Chondrocyte (in vitro differentiated cells): ENCODE measurements at regions not wholly inside any gene's neighbourhood (a gene's known extent, or its start where the extent isn't known, plus 50 kb on each side); places are given as distances from the start of the nearest gene placed in this dataset.

Experiments used
- DNase-seq: peaks from one replicate; pipeline ENCODE4 v3.0.0; 2021; ENCODE audit warnings: mixed read lengths, low spot score
- H3K27ac Mint-ChIP-seq: one replicate; pipeline ENCODE4 v1.8.0; 2021; ENCODE audit warnings: mild to moderate bottlenecking, moderate library complexity, mixed read lengths; ENCODE audit not compliant: unreplicated experiment
- H3K27me3 Mint-ChIP-seq: 2 replicates; pipeline ENCODE4 v1.8.0; 2021; ENCODE audit warnings: low read depth, mixed read lengths
- H3K36me3 Mint-ChIP-seq: 2 replicates; pipeline ENCODE4 v1.8.0; 2021; ENCODE audit warnings: low read depth, mixed read lengths
- H3K4me1 Mint-ChIP-seq: 2 replicates; pipeline ENCODE4 v1.8.0; 2021; ENCODE audit warnings: low read depth, mild to moderate bottlenecking, mixed read lengths
- H3K4me3 Mint-ChIP-seq: one replicate; pipeline ENCODE4 v1.8.0; 2021; ENCODE audit warnings: mild to moderate bottlenecking, moderate library complexity, mixed read lengths; ENCODE audit not compliant: unreplicated experiment
- H3K9me3 Mint-ChIP-seq: 2 replicates; pipeline ENCODE4 v1.8.0; 2021; ENCODE audit warnings: low read depth, mixed read lengths
- TF ChIP-seq, protein P1 (sequence below): fragments of 200-600 bp; sonication (generic); IDR thresholded peaks from 2 replicates; pipeline ENCODE4 v1.5.0; 2021; ENCODE audit warnings: antibody characterized with exemption, mild to moderate bottlenecking, moderate library complexity

DNA sequence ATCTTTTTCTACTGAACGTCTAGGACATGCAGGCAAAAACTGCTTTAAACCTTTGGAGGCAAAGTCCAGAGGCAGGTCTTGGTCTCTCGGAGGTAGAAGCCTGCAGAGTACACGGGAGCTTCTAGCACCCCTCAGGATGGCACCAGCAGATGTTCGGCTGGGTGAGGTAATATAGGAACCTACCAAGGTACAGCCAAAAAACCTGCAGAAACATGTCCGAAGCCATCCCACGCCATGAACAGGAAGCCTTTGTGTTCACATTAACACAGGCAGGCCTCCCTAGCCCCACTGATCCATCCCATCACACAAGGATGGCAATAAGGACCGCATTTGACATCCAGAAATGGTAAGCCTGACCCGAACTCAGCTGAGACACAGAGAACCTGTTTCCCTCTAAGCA lies 157.9 kb upstream of the HES1 start:
- no peak overlapping the region for H3K4me3 Mint-ChIP-seq
- TF ChIP-seq, protein P1, sequence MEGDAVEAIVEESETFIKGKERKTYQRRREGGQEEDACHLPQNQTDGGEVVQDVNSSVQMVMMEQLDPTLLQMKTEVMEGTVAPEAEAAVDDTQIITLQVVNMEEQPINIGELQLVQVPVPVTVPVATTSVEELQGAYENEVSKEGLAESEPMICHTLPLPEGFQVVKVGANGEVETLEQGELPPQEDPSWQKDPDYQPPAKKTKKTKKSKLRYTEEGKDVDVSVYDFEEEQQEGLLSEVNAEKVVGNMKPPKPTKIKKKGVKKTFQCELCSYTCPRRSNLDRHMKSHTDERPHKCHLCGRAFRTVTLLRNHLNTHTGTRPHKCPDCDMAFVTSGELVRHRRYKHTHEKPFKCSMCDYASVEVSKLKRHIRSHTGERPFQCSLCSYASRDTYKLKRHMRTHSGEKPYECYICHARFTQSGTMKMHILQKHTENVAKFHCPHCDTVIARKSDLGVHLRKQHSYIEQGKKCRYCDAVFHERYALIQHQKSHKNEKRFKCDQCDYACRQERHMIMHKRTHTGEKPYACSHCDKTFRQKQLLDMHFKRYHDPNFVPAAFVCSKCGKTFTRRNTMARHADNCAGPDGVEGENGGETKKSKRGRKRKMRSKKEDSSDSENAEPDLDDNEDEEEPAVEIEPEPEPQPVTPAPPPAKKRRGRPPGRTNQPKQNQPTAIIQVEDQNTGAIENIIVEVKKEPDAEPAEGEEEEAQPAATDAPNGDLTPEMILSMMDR = no peak
- H3K4me1 Mint-ChIP-seq = peaks cover 66% of the 10 kb centered on the region
- peaks cover 2% of the 10 kb centered on the region for H3K36me3 Mint-ChIP-seq
- no peak for DNase-seq
- no peak overlapping the region for H3K27ac Mint-ChIP-seq
- H3K27me3 Mint-ChIP-seq = peaks cover 8% of the 10 kb centered on the region
- no peaks in the 10 kb centered on the region for H3K9me3 Mint-ChIP-seq

DNA sequence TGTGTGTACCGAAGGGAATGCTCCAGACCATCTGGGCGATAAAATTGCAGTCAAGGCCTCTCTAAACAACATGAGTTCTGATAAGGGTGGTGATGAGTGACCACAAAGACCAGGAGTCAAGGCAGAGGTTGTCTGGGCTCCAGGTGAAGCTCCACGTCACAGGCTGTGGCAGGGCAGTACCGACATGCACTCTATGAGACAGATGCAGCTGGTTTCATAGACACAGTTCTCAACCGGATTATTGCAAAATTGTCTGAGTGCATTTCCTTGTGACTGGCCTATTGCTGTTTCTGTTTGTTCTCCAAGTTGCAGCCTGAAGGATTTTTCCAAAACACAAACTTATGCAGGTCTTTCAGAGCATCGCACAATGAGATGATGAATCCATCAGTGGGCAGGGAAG lies 157.5 kb upstream of the HES1 start:
- TF ChIP-seq, protein P1 = no peak
- H3K36me3 Mint-ChIP-seq = peaks cover 2% of the 10 kb centered on the region
- H3K4me1 Mint-ChIP-seq = peaks cover 62% of the 10 kb centered on the region
- peaks cover 8% of the 10 kb centered on the region for H3K27me3 Mint-ChIP-seq
- H3K4me3 Mint-ChIP-seq = no peak overlapping the region
- no peak for DNase-seq
- no peaks in the 10 kb centered on the region for H3K9me3 Mint-ChIP-seq
- no peak overlapping the region for H3K27ac Mint-ChIP-seq

DNA sequence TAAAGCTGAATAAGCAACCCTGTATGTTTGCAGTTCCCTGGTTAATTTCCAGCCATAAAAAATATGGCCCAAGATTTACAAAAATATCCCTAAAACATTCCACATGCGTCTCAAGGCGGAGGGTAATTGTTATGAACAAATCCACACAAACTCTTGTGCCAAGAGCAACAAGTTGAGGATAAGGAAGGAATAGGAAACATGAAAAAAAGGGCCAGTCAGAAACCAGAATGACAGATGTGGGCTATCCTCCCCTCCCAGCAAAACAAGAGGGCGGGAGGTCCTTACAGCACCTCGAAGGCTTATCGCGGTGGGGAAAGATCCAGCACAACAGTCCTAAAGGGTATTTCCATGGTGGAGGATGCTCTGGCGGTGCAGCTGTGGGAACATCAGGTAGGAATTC lies 155.6 kb upstream of the HES1 start:
- Mint-ChIP-seq H3K9me3 (no peaks in the 10 kb centered on the region), H3K4me1 (peaks cover 47% of the 10 kb centered on the region), H3K27ac (no peak overlapping the region), H3K27me3 (peaks cover 23% of the 10 kb centered on the region), H3K4me3 (no peak overlapping the region), H3K36me3 (peaks cover 2% of the 10 kb centered on the region)
- DNase-seq = no peak
- TF ChIP-seq, protein P1 = no peak

DNA sequence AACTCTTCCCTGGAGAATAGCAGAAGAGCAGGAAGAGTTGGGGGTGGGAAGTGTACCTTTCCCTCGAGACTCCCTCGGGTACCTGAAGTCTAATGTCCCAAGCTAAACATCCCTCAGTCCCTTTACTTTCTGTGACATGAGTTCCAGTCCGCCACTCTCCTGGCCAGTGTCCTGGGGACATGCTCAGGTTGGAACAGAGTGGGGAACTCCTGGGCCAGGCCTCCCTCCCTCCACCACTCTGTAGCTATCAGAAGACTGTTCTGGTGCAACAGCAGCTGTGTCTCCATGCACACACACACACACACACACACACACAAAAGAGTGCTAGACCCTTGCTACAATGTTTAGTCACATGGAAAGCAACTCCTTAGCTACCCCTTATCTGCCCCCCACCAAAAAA lies 155.0 kb upstream of the HES1 start:
- Mint-ChIP-seq H3K4me1 (peaks cover 42% of the 10 kb centered on the region), H3K27ac (no peak overlapping the region), H3K36me3 (peaks cover 2% of the 10 kb centered on the region), H3K27me3 (peaks cover 26% of the 10 kb centered on the region), H3K4me3 (no peak overlapping the region), H3K9me3 (no peaks in the 10 kb centered on the region)
- TF ChIP-seq, protein P1 = no peak
- no peak for DNase-seq

DNA sequence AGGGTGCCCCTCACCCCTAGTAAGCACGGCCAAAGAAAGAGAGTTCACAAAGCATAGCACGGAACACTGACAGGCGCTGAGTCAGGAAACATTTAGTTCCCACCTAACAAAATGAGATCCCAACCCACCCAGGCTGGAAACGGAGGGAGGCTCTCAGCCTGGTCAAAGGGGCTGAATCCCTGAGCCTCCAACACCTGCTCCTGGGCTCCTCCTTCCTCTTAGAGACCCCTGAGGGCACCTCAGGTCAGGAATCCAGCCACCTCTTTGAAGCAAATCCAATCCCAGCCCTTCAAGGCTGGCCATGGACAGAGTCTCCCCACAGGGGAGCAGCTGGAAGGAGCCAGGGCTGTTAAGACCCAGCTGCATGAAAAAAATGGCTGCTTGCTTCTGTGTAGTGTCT lies 154.4 kb upstream of the HES1 start:
- no peak for DNase-seq
- Mint-ChIP-seq H3K27me3 (peaks cover 31% of the 10 kb centered on the region), H3K4me1 (peaks cover 42% of the 10 kb centered on the region), H3K9me3 (no peaks in the 10 kb centered on the region), H3K4me3 (no peak overlapping the region), H3K36me3 (peaks cover 4% of the 10 kb centered on the region), H3K27ac (no peak overlapping the region)
- TF ChIP-seq, protein P1 = no peak
